GM21367 (cell line): ENCODE measurements at regions not wholly inside any gene's neighbourhood (a gene's known extent, or its start where the extent isn't known, plus 50 kb on each side); places are given as distances from the start of the nearest gene placed in this dataset.

ENCODE experiments used
- ATAC-seq: cut with Tn5 transposase; IDR thresholded peaks from one replicate; pipeline ENCODE4 v1.9.1; 2021; ENCODE audit not compliant: unreplicated experiment

DNA sequence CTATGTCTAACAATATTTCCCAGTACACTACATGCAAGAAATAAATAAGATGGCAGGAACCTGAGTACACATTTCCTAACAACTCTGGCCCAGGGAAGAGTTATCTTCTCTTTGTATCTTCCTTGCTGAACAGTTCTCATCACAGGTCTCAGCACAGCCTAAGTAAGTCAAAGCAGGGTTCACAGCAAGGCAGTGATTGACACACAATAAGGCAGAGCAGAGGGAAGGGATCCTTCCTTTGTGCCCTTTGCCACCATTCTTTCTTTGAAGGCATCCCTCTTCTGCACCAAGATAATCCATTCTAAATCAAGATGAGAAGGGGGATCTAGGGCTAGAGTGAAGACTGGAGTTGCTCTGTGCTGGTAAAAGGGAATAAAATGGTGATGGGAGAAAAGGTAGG lies 73.4 kb upstream of the TRPC4 start:
- ATAC-seq, result no peak

GRCh38 chr13:37934339-37935191 lies 65.0 kb upstream of the TRPC4 start:
- ATAC-seq, result no peak

- ATAC-seq, result no peak
These were observed 59.7 kb upstream of the TRPC4 start for GRCh38 chr13:37929308-37929707.

DNA sequence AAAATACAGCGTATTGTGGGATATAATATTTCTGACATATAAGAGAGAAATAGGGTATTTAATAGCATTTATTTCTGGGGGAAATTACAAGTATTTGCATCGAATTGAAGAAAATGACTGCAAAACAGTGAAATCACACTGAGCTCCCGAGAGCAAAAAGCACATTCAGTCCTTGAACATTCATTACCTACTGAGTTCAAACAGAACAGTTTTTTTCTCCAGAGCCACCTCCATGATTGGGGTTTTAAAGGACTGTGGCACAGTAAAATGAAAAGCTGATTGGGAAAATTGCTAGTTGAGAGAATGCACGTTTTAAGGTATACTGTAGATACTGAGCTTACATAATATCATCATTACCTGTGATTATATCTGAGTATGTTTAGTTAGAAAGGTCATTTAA lies 58.0 kb upstream of the TRPC4 start:
- ATAC-seq, result no peak

DNA sequence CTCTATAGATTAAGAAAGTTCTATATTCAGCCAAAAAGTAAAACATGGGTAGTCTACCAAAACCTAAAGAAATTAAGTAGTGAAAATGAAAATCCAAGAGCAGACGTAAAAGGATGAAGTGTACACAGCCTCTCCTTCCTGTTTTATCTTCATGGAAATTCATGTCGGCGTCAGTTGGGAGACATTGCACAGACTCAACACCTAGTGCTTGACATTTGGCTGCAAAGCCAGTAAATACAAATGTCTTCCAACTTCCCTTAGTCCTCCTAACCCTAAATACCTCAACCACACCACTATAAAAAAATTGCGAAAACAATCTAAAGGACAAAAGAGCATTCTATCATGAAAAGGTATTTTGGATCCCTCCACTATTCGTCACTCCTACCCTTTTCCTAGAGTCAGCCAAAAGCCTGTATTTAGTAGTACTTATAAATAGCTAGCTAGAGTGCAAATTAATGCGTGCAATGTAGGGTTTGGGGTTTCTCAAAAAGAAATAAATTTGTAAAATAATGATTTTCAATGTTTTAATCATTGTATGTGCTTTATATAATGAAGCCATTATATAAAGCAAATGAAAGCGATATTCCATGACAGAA lies 56.4 kb upstream of the TRPC4 start:
- no peak for ATAC-seq

- no peak for ATAC-seq
These were observed 53.7 kb upstream of the TRPC4 start for GRCh38 chr13:37923236-37923635.

GRCh38 chr13:37919329-37919880 lies 49.8 kb upstream of the TRPC4 start:
- no peak for ATAC-seq
